A673 (cell line): ENCODE measurements at regions not wholly inside any gene's neighbourhood (a gene's known extent, or its start where the extent isn't known, plus 50 kb on each side); places are given as distances from the start of the nearest gene placed in this dataset.

Experiments
- CTCF ChIP-seq: fragments of 300-800, 200-600 bp; sonication (generic); conservative IDR thresholded peaks from 2 replicates; pipeline ENCODE4 v1.5.1; 2017; ENCODE audit warnings: low read depth, mild to moderate bottlenecking, antibody characterized with exemption, low read length, moderate library complexity, mixed read lengths
- EZH2 ChIP-seq: fragments of 200-600 bp; sonication (generic); IDR thresholded peaks from 2 replicates; pipeline ENCODE4 v1.6.1; 2017; ENCODE audit warnings: borderline replicate concordance, low read depth, mild to moderate bottlenecking, mixed read lengths, antibody characterized with exemption, low read length; ENCODE audit not compliant: poor library complexity, severe bottlenecking

GRCh38 chr4:124429746-124430250, 282.7 kb downstream of the ANKRD50 start:
- TF ChIP-seq CTCF (no peak; the same call in 1 of the 2 replicates), EZH2 (no peak)
